Parathyroid adenoma (tissue), 2 donors: ENCODE measurements at regions not wholly inside any gene's neighbourhood (a gene's known extent, or its start where the extent isn't known, plus 50 kb on each side); places are given as distances from the start of the nearest gene placed in this dataset.

Source experiments
- H2AFZ ChIP-seq: fragments of 300-600 bp; sonication (generic); one replicate; pipeline ENCODE4 v1.7.0; 2017; ENCODE audit warnings: antibody characterized with exemption, mild to moderate bottlenecking
- H3K27ac ChIP-seq: fragments of 300-600 bp; sonication (generic); one replicate; pipeline ENCODE4 v1.7.0; 2017
- H3K27me3 ChIP-seq: fragments of 300-600 bp; sonication (generic); one replicate; pipeline ENCODE4 v1.7.0; 2017; ENCODE audit warnings: low read length; ENCODE audit not compliant: control insufficient read depth, insufficient read depth
- H3K36me3 ChIP-seq: fragments of 300-600 bp; sonication (generic); one replicate; pipeline ENCODE4 v1.7.0; 2017; ENCODE audit warnings: low read length; ENCODE audit not compliant: control insufficient read depth, insufficient read depth
- H3K4me1 ChIP-seq: fragments of 300-600 bp; sonication (generic); one replicate; pipeline ENCODE4 v1.7.0; 2017; ENCODE audit warnings: control low read depth
- H3K4me2 ChIP-seq: fragments of 300-600 bp; sonication (generic); one replicate; pipeline ENCODE4 v1.7.0; 2017; ENCODE audit warnings: low read length
- H3K4me3 ChIP-seq: fragments of 300-600 bp; sonication (generic); one replicate; pipeline ENCODE4 v1.7.0; 2017; ENCODE audit warnings: low read depth, low read length
- H3K79me2 ChIP-seq: fragments of 300-600 bp; sonication (generic); one replicate; pipeline ENCODE4 v1.7.0; 2017; ENCODE audit warnings: control low read depth
- H3K9ac ChIP-seq: fragments of 300-600 bp; sonication (generic); one replicate; pipeline ENCODE4 v1.7.0; 2017; ENCODE audit warnings: mild to moderate bottlenecking
- H3K9me3 ChIP-seq: fragments of 300-600 bp; sonication (generic); one replicate; pipeline ENCODE4 v1.7.0; 2017; ENCODE audit warnings: low read length; ENCODE audit not compliant: control insufficient read depth
- TF ChIP-seq, protein P1 (sequence below): fragments of 300-600 bp; sonication (generic); IDR thresholded peaks from one replicate; pipeline ENCODE4 v1.7.0; 2017; ENCODE audit warnings: antibody characterized with exemption, mild to moderate bottlenecking
- donor health status: primary hyperparathyroidism.

DNA sequence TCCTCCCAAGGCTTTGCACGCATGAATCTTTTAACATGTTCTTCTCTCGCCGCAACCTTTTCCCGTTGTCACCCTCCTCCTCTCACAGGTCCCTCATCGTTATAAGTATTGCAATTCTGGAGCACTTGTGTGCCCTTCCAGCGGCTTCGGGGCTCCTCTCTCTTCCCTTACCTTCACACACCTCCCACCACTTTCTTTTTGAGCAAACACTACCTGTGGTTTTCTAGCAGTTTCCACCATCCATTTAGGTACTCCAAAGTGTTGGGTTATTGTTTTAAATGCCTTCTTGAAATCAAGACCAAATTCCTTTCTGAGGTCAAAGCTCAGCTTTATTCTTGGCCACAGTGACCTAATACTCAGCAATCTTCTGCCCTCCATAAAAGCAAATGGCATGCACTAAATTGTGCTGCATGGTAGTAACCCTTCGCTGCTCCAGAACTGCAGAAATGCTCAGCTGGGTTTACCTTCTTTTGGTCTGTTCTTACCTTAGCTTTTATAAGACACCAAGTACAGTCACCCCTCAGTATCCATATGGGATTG is 472.4 kb downstream of the SETD4 start:
- Histone ChIP-seq H3K27me3 (no peaks in the 10 kb centered on the region), H3K27ac (no peak overlapping the region), H3K4me1 (no peaks in the 10 kb centered on the region), H3K36me3 (no peaks in the 10 kb centered on the region), H3K9me3 (no peaks in the 10 kb centered on the region), H3K9ac (no peak overlapping the region), H3K4me2 (no peak overlapping the region), H3K4me3 (no peak overlapping the region), H3K79me2 (no peaks in the 10 kb centered on the region), H2AFZ (no peak overlapping the region)
- TF ChIP-seq, protein P1, sequence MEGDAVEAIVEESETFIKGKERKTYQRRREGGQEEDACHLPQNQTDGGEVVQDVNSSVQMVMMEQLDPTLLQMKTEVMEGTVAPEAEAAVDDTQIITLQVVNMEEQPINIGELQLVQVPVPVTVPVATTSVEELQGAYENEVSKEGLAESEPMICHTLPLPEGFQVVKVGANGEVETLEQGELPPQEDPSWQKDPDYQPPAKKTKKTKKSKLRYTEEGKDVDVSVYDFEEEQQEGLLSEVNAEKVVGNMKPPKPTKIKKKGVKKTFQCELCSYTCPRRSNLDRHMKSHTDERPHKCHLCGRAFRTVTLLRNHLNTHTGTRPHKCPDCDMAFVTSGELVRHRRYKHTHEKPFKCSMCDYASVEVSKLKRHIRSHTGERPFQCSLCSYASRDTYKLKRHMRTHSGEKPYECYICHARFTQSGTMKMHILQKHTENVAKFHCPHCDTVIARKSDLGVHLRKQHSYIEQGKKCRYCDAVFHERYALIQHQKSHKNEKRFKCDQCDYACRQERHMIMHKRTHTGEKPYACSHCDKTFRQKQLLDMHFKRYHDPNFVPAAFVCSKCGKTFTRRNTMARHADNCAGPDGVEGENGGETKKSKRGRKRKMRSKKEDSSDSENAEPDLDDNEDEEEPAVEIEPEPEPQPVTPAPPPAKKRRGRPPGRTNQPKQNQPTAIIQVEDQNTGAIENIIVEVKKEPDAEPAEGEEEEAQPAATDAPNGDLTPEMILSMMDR, result no peak

DNA sequence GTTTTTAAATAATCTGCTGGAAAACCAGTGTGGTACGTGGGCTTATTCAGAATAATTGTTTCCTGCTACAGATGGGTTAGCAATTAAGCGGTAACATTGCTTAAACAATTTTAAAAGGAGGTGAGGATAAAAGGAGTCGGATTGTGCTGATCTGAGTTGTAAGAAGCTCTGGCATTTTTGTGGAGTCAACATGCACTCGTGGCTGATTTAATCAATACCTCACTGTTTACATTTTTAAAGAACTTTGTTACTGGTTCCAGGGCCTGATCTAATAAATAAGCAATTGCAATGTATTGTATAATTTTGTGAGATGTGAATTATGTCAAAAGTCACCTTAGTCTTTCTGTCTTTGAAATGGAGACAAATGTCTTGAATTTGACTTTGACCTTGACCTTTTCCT is 474.0 kb downstream of the SETD4 start:
- H2AFZ ChIP-seq, result no peak overlapping the region
- no peaks in the 10 kb centered on the region for H3K27me3 ChIP-seq
- H3K9me3 ChIP-seq, result no peaks in the 10 kb centered on the region
- H3K4me1 ChIP-seq, result no peaks in the 10 kb centered on the region
- H3K4me2 ChIP-seq, result no peak overlapping the region
- TF ChIP-seq, protein P1, result no peak
- no peak overlapping the region for H3K27ac ChIP-seq
- H3K79me2 ChIP-seq, result no peaks in the 10 kb centered on the region
- no peak overlapping the region for H3K4me3 ChIP-seq
- H3K36me3 ChIP-seq, result no peaks in the 10 kb centered on the region
- H3K9ac ChIP-seq, result no peak overlapping the region

DNA sequence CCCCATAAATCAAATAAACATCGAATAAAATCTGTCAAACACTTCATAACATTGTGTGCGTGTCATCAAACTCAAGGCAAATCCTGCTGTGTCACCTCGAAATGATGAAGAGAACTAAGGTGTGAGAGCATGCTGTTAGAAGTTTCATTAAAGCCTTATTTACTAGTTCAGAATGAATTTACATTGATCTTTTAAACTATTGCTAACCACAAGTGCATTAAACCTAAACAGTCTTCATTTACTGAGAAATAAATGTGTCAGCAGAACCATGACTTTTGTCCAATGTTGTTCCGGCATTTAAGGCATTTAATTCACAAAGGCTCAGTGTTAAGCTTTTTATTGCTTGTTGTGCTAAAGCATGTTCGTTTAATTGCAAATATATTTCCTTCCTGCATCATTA is 474.4 kb downstream of the SETD4 start:
- Histone ChIP-seq H2AFZ (no peak overlapping the region), H3K27ac (no peak overlapping the region), H3K4me1 (no peaks in the 10 kb centered on the region), H3K9ac (no peak overlapping the region), H3K36me3 (no peaks in the 10 kb centered on the region), H3K79me2 (no peaks in the 10 kb centered on the region), H3K4me2 (no peak overlapping the region), H3K9me3 (no peaks in the 10 kb centered on the region), H3K27me3 (no peaks in the 10 kb centered on the region), H3K4me3 (no peak overlapping the region)
- TF ChIP-seq, protein P1, result no peak

DNA sequence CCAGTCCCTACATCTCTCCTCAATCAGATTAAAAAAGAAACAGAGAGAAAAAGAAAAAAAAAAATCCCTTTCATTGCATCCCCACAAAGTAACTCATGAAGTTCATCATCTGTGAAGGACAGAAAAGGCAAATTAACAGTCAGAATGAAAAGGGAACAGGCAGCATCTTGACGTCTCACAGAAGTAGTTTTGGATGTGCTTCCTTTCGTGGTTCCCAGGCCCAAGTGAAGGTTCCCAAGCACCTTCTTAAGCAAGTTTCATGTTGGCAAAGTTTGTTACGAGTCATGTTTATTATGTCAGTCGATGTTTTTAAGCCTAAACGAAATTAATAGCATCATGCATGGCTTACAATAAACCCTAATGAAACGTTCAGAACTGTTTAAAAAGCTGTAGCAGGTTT is 475.2 kb downstream of the SETD4 start:
- H3K4me2 ChIP-seq, result no peak overlapping the region
- no peak overlapping the region for H3K9ac ChIP-seq
- TF ChIP-seq, protein P1, result no peak
- no peaks in the 10 kb centered on the region for H3K79me2 ChIP-seq
- H3K4me3 ChIP-seq, result no peak overlapping the region
- H3K4me1 ChIP-seq, result no peaks in the 10 kb centered on the region
- H3K9me3 ChIP-seq, result no peaks in the 10 kb centered on the region
- H2AFZ ChIP-seq, result no peak overlapping the region
- no peaks in the 10 kb centered on the region for H3K36me3 ChIP-seq
- H3K27ac ChIP-seq, result no peak overlapping the region
- H3K27me3 ChIP-seq, result no peaks in the 10 kb centered on the region

DNA sequence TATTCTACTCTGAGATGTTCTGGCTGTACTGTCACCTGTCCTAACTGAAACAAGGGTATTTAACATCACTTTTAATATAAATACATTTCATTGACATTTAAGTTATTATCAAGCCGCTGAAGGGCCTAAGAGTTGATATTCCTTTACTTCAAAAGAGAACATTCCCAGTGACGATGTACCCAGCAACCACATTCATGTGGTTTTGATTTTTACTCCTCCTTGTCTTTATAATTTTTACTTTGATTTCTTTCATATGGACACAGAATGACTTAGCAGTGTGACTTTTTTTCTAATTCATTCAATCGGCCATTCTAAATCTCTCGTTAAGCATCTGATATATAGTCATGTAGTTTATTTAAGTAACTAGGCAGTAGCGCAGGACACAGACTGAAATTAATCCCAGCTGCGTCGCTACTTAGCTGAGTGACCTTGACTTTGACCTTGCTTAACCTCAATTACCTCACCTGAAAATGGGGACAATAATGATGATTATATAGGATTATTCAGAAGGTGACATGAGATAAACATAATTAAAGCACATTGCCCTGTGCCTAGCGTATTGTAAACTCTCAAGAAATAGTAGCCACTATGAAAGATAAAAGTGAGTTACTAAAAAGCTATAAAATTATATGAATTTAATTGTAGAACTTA is 476.6 kb downstream of the SETD4 start:
- no peak overlapping the region for H3K9ac ChIP-seq
- H3K4me1 ChIP-seq, result no peaks in the 10 kb centered on the region
- no peak overlapping the region for H2AFZ ChIP-seq
- no peaks in the 10 kb centered on the region for H3K27me3 ChIP-seq
- no peak overlapping the region for H3K4me3 ChIP-seq
- H3K27ac ChIP-seq, result no peak overlapping the region
- TF ChIP-seq, protein P1, result no peak
- H3K36me3 ChIP-seq, result no peaks in the 10 kb centered on the region
- no peaks in the 10 kb centered on the region for H3K9me3 ChIP-seq
- H3K4me2 ChIP-seq, result no peak overlapping the region
- no peaks in the 10 kb centered on the region for H3K79me2 ChIP-seq
